Loucy (cell line): ENCODE measurements at regions not wholly inside any gene's neighbourhood (a gene's known extent, or its start where the extent isn't known, plus 50 kb on each side); places are given as distances from the start of the nearest gene placed in this dataset.
"Not testable (repeated sequence)": the region's sequence is repeated elsewhere in the genome, so short reads cannot be mapped to it uniquely, and the experiment has no call there.

Source experiments
- H2AFZ ChIP-seq: fragments of 200-600 bp; sonication (generic); 2 replicates; pipeline ENCODE4 v1.6.0; 2016; ENCODE audit warnings: antibody characterized with exemption, mild to moderate bottlenecking, low read length, moderate library complexity
- H3F3A ChIP-seq: fragments of 200-600 bp; 2 replicates; pipeline ENCODE4 v1.6.0; 2016; ENCODE audit warnings: antibody characterized with exemption, low read depth, mild to moderate bottlenecking
- H3K27me3 ChIP-seq: fragments of 200-600 bp; sonication (generic); 2 replicates; pipeline ENCODE4 v1.6.1; 2014; ENCODE audit warnings: low read length, mild to moderate bottlenecking; ENCODE audit not compliant: insufficient read depth, poor library complexity, severe bottlenecking
- H3K36me3 ChIP-seq: fragments of 200-600 bp; sonication (generic); 2 replicates; pipeline ENCODE4 v1.6.1; 2016; ENCODE audit warnings: low read length; ENCODE audit not compliant: insufficient read depth
- H3K4me1 ChIP-seq: fragments of 200-600 bp; sonication (generic); 2 replicates; pipeline ENCODE4 v1.5.1; 2014; ENCODE audit warnings: low read length, mild to moderate bottlenecking; ENCODE audit not compliant: insufficient read depth, poor library complexity, severe bottlenecking
- H3K4me2 ChIP-seq: fragments of 200-600 bp; sonication (generic); 2 replicates; pipeline ENCODE4 v1.6.0; 2014; ENCODE audit warnings: antibody characterized with exemption, low read length, low read depth, mild to moderate bottlenecking; ENCODE audit not compliant: poor library complexity, severe bottlenecking
- H3K4me3 ChIP-seq: fragments of 200-600 bp; sonication (generic); 2 replicates; pipeline ENCODE4 v1.5.1; 2014; ENCODE audit warnings: low read length, mild to moderate bottlenecking, mixed read lengths; ENCODE audit not compliant: poor library complexity, severe bottlenecking
- H3K79me2 ChIP-seq: fragments of 200-600 bp; sonication (generic); 2 replicates; pipeline ENCODE4 v1.6.1; 2014; ENCODE audit warnings: low read length; ENCODE audit not compliant: insufficient read depth
- H3K9ac ChIP-seq: fragments of 200-600 bp; sonication (generic); 2 replicates; pipeline ENCODE4 v1.6.0; 2014; ENCODE audit warnings: mild to moderate bottlenecking, low read depth, low read length, moderate library complexity; ENCODE audit not compliant: poor library complexity, severe bottlenecking
- H3K9me2 ChIP-seq: fragments of 200-600 bp; sonication (generic); replicated peaks from 2 replicates; pipeline ENCODE4 v1.6.1; 2016; ENCODE audit warnings: low read depth, low read length, mixed read lengths
- H3K9me3 ChIP-seq: fragments of 200-600 bp; sonication (generic); 2 replicates; pipeline ENCODE4 v1.6.1; 2014; ENCODE audit warnings: mild to moderate bottlenecking, antibody characterized with exemption, low read length, low read depth; ENCODE audit not compliant: insufficient read depth
- H4K20me1 ChIP-seq: fragments of 200-600 bp; sonication (generic); 2 replicates; pipeline ENCODE4 v1.6.0; 2014; ENCODE audit warnings: antibody characterized with exemption, low read length, mild to moderate bottlenecking; ENCODE audit not compliant: insufficient read depth, poor library complexity, severe bottlenecking
- CTCF ChIP-seq: fragments of 200-600 bp; sonication (generic); conservative IDR thresholded peaks from 2 replicates; pipeline ENCODE4 v1.5.1; 2014; ENCODE audit warnings: mild to moderate bottlenecking, antibody characterized with exemption, low read length
- EZH2phosphoT487 ChIP-seq: fragments of 200-600 bp; IDR thresholded peaks from 2 replicates; pipeline ENCODE4 v1.6.1; 2018; ENCODE audit warnings: antibody characterized with exemption, mild to moderate bottlenecking, moderate library complexity, borderline replicate concordance

GRCh38 chrX:22594766-22595165 is 322.1 kb downstream of the CBLL2 start:
- Histone ChIP-seq H2AFZ (no peak overlapping the region), H3K9me3 (no peaks in the 10 kb centered on the region), H3K4me2 (no peak overlapping the region), H3F3A (no peaks in the 10 kb centered on the region), H3K4me1 (no peaks in the 10 kb centered on the region), H3K9me2 (no peaks in the 10 kb centered on the region), H3K79me2 (no peaks in the 10 kb centered on the region), H3K9ac (no peak overlapping the region), H4K20me1 (no peaks in the 10 kb centered on the region), H3K4me3 (no peak overlapping the region), H3K27me3 (no peaks in the 10 kb centered on the region), H3K36me3 (no peaks in the 10 kb centered on the region)
- no peak for TF ChIP-seq CTCF
- TF ChIP-seq EZH2phosphoT487 = no peak

- H3K27me3 ChIP-seq = no peaks in the 10 kb centered on the region
- TF ChIP-seq EZH2phosphoT487 (no peak), CTCF (no peak)
- no peaks in the 10 kb centered on the region for H3K79me2 ChIP-seq
- no peaks in the 10 kb centered on the region for H3K4me1 ChIP-seq
- no peak overlapping the region for H2AFZ ChIP-seq
- no peak overlapping the region for H3K4me3 ChIP-seq
- no peaks in the 10 kb centered on the region for H3K9me3 ChIP-seq
- H3K4me2 ChIP-seq = no peak overlapping the region
- H3K36me3 ChIP-seq = no peaks in the 10 kb centered on the region
- H3K9me2 ChIP-seq = no peaks in the 10 kb centered on the region
- no peaks in the 10 kb centered on the region for H4K20me1 ChIP-seq
- no peak overlapping the region for H3K9ac ChIP-seq
- H3F3A ChIP-seq = no peaks in the 10 kb centered on the region
Measured at GRCh38 chrX:22603060-22603459, 330.3 kb downstream of the CBLL2 start.

GRCh38 chrX:22609452-22609851 is 336.7 kb downstream of the CBLL2 start:
- not testable (repeated sequence) for H3K9me2 ChIP-seq, H4K20me1 ChIP-seq, H3K9me3 ChIP-seq, H3K4me2 ChIP-seq, H2AFZ ChIP-seq, H3K79me2 ChIP-seq, H3K9ac ChIP-seq, H3K27me3 ChIP-seq, H3K36me3 ChIP-seq, H3K4me3 ChIP-seq, H3F3A ChIP-seq, H3K4me1 ChIP-seq

- no peaks in the 10 kb centered on the region for H3K79me2 ChIP-seq
- no peaks in the 10 kb centered on the region for H3K9me3 ChIP-seq
- H3K36me3 ChIP-seq = no peaks in the 10 kb centered on the region
- H3K4me1 ChIP-seq = no peaks in the 10 kb centered on the region
- no peak overlapping the region for H3K4me3 ChIP-seq
- H3K4me2 ChIP-seq = no peak overlapping the region
- H3F3A ChIP-seq = no peaks in the 10 kb centered on the region
- no peaks in the 10 kb centered on the region for H3K27me3 ChIP-seq
- H3K9me2 ChIP-seq = no peaks in the 10 kb centered on the region
- TF ChIP-seq CTCF (no peak), EZH2phosphoT487 (no peak)
- H2AFZ ChIP-seq = no peak overlapping the region
- H3K9ac ChIP-seq = no peak overlapping the region
- H4K20me1 ChIP-seq = no peaks in the 10 kb centered on the region
Measured at GRCh38 chrX:22616867-22617266, 344.2 kb downstream of the CBLL2 start.
